Left renal pelvis (tissue), 4 donors: ENCODE measurements at regions not wholly inside any gene's neighbourhood (a gene's known extent, or its start where the extent isn't known, plus 50 kb on each side); places are given as distances from the start of the nearest gene placed in this dataset.

Experiments used
- DNase-seq, 4 donors: peaks; one replicate each; pipeline ENCODE4 v3.0.0-alpha.2; 2013; ENCODE audit warnings: low read depth in 4 of 4, low spot score in 3 of 4

DNA sequence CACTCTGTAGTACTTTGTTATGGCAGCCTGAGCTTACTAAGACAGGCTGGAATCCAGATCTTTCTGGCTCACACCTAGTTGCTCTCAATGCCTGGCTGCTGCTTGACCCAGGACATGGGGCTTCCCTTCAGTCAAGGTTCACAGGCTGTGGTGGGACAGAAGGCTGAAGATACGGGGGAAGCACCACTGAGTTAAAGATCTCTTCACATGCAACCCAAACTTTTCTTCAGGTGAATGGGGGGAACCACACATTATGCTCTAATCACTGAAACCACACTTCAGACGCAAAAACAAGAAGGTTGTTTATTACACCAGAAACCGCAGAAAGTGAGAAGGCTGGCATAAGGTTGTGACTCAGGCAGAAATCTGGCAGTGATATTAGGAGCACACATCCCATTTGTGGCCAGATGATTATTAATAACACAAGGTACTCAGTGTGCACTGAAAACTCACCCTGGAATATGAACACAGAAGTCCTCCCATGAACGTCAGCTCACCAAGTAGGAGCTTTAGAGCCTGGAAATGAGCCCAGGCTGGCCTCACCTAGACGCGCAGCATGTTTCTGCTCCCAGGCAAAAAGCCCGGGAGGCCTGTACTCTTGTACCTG is 230.5 kb upstream of the CHRNA7 start:
- no peak for DNase-seq

DNA sequence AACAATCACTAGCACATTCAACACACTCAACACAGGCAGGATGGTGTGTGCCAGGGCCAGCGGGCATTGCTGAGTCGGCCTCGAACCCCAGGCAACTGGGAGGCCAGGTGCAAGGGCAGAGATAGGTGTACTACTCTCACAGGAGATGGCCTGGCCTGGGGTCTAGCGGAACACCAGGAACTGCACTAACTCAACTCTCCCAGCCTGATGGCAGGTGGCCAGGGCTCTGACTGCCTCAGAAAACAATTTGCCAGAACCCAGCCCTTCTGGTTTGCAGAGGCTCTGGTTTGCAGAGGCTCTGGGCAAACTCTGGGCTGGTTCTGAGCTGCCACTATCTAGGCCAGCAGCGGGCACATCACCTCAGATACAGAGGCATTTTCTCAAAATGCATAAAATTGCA is 229.2 kb upstream of the CHRNA7 start:
- DNase-seq: no peak

DNA sequence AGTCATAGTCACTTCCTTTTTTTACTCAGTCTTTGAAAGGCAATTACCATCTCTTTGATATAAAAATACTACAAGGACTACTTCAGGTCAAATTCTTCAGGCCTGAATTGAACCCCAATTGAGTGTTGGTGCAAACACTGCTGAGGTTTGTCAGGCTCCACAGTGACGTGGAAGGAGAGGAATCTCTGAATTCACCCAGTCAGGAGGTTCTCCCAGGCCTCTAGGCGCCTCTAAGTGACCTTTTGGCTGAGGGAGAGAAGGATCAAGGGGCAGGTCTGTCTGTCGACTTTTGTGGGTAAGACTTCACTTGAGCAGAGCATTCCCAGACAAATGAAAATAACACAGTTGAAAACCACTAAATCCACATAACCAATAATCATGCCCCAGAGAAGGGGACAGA is 227.6 kb upstream of the CHRNA7 start:
- DNase-seq: no peak

DNA sequence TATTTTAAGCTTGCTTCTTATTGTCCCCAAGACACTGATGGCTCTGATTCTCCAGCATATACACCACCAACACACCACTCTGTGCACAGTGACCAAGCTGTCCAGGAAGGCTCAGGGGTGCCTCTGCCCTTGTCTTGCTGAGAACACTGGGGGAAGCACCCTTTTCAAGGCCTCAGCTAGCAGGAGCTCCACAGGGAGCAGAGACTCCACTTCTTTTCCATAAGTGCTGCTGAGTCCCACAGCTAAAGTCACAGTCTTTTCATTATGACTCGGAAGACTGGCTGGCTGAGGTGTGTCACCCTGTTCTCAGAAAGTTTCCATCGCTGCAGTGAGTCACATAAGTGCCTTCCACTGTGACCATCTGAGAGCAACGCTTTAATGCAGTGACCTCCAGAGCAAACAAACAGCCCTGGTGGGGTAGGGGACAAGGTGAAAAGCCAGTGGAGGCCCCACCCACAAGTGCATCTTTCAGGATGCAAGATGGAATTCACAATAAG is 226.9 kb upstream of the CHRNA7 start:
- DNase-seq: no peak

DNA sequence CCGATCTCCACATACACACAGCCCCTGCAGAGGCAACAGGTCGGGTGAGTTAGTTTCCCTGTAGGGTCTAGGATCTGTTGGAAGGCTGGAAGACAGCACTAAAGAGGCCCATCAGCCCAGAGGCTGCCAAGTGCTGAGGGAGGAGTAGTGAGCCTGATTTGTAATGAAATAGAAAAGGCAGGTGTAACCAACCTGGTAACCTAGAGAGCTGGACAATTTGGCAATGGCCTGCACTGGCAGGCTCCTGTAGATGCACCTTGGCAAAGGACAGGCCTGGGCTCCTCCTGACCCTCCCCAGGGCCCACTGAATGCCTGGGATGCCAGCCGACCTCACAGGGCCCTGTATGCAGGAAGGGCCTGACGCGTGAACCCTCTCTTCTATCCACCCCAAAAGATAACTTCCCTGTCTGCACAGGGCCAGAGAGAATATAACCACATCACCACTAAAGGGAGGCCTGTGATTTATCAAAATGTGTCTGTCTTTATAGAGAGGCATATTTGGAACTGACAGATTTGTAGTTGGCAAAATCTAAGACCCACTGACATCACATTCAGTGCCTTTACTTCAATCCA is 225.1 kb upstream of the CHRNA7 start:
- DNase-seq: no peak

DNA sequence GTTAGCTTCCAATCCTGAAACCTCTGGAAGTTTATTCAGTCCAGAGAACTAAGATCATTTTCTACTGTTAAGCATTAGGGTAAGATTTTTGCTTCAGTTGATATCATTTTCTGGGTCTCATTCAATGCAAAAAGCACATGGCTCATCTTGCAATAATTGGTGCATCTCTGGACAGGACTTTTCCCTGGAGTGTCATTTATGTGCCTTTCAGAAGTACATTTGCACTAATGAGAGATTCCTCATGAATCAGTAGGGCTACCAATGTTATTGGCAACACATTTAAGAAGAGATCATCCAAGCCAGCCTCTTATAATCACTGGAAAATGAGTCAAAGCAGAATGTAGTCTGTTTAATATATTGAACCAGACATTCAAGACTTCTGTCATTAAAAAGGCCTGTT is 224.2 kb upstream of the CHRNA7 start:
- no peak for DNase-seq

DNA sequence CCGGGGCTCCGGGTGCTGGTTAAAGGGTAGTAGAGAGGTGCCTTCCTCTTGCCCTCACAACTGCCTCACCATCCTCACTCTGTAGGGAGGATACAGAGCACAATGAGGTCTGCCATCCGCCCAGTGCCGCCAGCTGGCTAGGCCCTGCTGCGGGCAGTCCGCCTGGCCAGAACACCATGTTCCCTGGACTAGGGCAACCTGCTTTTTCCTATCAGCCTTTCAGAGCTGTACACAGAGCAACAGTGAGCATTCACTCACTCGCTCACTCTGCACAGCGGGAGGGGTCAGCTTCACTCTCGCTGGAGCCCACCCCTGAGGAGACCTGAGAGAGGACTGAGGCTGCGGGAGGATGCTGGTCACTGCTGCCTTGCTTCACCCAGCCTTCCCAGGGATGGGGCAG is 218.7 kb upstream of the CHRNA7 start:
- DNase-seq: no peak

DNA sequence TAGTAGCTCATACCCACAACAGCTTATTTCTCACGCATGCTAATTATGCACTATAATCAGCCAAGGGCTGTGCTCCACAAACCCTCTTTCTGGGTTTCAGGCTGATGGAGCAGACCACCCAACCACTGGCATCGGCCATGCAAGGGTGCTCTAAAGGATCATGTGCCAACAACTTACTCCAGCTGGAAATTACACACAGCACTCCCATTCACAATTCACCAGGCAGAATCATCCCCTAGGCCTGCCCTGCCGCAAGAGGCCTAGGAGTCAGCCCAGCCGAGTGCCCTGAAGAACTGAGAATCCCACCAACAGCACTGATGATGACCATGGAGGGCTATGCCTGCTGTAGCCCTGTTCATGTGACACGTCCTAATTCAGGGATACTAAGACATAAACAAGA is 216.2 kb upstream of the CHRNA7 start:
- DNase-seq: no peak

DNA sequence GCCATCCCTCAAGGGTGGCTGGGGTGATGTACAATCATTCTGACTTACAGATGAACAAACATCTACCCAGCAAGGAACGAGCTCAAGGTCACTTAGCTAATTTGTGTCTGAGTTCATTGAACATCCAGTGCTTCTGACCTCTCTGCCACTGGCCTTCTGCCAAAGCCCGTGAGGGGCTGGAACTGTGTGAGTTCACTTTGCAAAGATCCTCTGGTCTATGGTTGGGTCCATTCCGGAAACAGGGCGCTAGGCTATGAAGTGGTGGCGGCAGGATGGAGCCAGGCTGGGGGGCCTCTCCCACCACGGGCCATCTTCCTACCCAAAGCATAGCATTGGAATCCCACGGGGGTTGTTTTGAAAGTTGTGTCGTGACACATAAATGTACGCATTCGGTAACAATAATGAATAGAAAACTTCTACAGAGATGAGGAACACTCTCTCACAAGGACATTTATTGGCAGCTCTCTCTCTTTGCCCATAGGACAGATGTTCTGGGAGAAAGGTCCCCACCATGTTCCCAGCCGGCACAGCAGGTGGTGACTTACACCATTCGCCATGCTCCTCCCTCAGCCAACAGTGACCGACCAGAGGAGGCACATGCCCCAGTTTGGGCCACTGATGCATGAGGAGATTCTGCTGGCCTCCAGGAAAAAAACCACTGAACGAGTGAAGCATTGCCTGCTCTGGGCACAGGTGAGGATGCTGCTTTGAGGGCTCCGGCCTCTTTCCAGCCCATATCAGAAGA is 214.7 kb upstream of the CHRNA7 start:
- DNase-seq: no peak

DNA sequence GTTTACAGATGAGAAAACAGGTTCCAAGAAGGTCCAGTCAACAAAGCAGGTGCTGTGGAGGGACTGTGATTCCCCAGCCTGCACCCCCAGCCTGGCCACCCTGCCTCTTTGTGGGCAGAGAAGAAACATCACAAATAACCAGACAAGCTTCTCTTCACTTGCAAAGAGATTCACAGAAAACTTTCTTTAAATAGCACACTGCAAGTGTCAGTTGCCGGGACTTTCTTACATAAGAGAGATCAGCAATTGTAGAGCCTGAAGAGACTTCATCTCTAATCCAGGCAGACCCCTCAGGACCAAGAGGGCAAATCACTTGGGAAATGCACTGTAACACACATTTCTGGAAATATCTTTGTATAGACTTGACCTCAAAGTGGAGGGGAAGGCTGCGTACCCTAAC is 207.9 kb upstream of the CHRNA7 start:
- no peak for DNase-seq

DNA sequence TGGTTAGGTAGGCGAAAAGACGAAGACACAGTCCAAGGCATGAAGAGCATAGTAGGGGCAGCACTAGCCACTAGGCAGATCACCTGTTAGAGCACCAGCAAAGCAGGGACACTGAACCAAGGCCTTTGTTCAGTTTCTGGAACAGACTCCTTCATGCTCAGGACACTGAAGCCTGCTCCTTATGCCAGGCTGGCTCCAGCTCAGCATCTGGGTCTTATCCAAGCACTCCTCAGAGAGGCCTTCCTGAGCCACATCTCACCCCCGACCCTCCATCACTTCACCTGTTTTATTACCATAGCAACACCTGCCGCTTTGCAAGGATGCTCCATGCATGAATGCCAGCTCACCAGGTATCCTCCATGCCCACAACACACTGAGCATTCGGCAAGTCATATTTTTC is 206.3 kb upstream of the CHRNA7 start:
- DNase-seq: no peak

DNA sequence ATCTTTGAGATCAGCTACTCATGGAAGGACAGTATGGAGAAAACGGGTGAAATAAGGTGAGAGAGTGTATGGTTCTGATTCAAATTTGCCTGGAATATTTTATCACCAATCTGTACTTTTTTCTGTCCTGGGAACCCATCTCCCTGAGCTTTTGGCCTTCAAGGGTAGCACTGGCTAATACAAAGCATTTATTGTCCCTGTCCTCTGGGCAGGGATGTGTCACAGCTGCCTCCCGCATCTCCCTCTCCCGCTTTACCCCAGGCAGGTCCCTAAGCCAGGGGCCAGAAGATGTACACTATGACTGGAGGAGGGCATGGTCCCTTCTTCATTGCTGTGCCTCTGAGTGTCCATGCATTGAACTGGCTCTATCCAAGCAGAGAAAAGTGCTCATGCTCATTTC is 201.7 kb upstream of the CHRNA7 start:
- DNase-seq: no peak

DNA sequence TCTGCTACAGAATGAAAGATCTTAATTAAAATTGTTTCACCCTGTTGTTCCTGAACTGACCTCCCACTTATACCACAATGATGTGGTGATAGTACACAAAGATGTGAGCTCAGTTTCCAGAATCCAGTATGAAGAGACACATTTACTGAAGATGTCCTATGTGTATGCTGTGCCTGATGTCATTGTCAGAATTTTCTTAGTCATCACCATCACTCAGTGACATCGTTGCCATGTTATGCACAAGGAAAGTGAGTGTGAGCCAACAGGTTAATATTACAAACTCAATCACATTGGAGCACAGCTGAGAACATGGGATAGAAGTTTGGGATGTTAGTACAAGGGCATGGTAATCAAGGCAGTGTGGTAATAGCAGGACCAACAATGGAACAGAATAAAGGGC is 199.7 kb upstream of the CHRNA7 start:
- no peak for DNase-seq

DNA sequence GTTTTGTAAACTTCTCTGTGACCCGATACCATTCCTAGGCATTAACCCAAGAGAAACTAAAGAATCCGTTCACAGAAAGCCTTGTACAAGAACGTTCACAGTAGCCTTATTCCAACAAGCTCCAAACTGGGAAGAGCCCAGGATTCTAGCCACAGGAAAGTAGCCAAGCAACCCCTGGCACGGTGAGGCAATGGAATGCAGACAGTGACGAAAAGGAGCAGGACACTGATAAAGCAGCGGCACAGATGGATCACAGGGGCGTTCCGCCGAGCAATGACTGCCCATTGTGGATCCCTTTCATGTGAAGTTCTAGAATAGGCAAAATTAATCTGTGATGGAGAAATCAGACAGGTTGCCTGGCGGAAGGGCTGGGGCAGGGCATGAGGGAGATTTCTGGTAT is 198.7 kb upstream of the CHRNA7 start:
- DNase-seq: no peak

DNA sequence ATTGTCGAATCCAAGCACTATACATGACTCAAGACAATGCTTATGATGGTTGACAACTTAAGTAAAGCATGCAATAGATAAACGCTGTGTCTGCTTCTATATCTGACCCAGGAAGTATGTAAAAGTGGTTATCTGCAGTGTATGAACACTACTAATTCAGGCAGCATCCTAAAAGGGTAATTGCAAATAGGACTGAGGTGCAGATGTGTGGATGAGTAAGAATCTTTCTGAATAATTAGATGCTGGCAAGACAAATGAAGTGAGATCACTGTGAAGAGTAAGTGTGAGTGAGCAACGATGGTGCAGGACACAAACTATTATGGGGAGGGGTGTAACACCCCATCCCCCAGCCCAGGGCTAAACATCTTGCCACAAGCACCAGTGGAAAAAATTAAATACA is 195.7 kb upstream of the CHRNA7 start:
- no peak for DNase-seq

DNA sequence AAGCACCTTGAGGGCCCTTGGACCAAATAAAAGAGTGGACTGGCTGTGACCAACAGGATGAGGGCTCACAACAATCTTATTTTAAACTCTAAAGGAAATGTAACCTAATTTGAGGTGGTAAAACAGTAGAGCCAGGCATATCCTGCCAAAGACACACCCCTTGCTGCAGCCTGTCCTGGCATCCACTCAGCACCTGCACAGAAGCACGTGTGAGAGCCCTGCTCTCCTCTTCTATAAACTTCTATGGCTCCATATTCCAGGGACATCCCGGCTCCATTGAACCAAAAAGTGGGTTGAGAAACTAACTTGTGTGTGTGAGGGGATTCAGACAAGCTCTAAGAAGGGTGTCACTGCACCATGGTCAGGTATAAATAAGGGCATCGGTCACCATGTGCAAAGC is 190.9 kb upstream of the CHRNA7 start:
- DNase-seq: no peak

DNA sequence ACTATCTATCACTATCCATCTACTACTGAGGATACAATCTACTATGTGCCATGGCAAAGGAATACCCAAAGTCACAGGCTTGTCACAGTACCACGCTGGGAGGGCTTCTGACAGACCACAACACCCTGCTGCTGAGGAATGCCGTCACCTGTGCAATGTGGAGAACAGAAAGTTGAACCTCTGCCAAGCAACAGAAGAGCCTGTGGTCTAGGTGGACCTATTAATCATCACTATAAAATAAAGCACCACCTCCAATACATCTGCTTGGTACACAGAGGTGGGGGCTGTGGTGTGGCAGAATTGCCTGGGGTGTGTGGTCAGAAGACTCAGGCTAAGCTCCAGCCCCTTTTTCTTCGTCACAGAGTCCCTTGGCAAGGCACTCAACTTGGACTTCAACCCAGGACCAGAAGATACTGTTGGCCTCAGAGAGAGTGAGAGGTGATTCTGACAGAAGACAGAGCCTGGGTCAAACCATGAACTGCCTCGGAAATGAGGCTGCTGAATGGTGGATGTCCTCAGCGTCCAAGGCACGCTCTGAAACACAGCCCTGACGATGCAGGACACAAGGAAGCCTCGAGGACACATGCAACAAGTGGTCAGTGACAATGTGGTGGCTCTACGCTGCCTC is 189.4 kb upstream of the CHRNA7 start:
- DNase-seq: no peak

DNA sequence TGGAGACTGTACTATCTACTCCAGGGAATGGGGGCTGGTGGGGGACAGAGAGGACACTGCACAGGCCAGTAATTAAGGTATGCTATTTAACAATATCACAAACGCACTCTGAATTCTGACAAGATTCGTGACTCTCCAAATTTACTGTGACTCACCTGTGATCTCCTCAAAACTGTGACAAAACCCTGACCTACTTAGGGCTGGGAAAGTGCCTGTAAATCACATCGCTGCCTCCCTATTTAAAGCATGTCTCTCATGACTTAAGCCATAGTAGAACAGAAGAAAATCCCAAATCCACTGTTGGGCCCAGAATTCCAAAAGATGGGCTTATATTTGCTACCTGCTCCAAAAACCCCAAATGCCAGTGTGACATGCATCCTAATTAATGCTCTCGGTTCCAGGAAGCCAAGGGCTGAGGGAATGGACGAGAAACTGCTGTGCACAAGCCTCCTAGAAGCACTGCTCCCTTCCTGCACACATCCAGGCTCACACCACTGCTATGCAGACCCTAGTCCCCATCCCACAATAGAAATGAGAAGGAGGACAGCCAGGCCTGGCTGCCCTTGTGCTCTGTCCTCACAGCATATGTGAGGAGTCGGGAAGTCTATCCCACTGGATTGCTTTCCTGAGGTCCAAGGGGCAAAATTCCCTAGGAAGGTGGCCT is 187.7 kb upstream of the CHRNA7 start:
- no peak for DNase-seq

DNA sequence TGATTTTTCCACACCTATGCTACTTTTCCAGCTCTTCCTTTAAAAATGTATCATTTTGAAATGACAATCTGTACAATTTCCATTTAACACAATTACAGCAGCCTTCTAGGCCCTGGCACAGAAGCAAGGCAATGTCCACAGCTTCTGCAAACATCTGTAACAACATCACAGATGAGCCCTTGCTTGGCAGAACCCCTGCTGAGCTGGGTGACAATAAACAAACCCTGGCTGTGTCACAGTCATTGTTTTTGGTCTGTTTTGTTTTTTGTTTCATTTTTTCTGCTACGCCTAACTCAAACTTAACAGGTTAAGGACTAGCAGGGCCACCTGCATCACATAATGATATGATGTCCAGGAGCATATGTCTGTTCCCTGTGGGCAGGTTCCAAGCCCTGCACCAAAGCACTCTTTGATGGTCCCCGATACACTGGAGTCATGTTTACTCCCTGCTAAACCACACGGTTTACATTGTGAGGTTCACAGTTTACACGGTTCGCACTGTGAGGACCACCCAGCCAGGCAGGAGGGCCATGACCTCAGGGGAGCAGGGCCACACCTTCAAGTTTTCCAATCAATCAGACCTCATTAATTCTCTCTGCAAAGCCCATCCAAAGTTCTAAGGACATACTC is 186.8 kb upstream of the CHRNA7 start:
- DNase-seq: no peak

DNA sequence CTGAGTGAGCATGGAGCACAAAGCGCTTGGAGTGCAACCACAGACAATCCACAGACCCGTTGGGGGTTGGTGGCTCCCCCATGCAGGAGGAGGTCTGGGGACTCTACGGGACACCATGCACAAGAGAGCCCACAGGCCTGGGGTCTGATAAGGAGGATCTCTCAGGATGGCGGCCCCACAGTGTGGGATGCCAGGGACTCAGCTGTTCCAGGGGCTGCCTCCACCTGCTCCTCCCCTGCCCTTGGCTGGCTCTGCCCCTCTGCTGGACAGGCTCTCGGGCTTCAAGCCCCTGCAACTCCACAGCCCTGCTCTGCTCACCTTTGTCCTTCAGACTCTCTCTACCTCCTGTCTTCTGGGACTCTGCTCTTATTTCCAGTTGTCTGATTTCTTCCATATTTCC is 184.5 kb upstream of the CHRNA7 start:
- no peak for DNase-seq

DNA sequence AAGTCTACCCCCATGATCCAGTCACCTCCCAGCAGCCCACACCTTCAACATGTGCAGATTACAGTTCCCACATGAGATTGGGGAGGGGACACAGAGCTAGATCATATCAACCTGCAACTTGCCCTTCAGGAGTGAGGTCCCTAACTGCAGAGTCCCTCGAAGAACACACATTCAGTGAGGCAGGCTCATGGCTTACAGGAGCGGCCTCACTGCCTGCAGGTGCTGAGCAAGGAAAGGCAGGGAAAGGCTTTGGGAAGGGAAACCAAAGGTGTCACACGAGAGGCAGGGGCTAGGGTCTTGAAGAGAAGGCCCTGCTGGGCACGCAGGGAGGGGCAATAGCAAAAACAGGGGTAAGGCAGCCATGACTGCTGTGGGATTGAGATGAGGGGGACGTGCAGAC is 182.4 kb upstream of the CHRNA7 start:
- no peak for DNase-seq
